Superior temporal gyrus (tissue), 1 donor: ENCODE measurements at regions not wholly inside any gene's neighbourhood (a gene's known extent, or its start where the extent isn't known, plus 50 kb on each side); places are given as distances from the start of the nearest gene placed in this dataset.
"Not testable (repeated sequence)": the region's sequence is repeated elsewhere in the genome, so short reads cannot be mapped to it uniquely, and the experiment has no call there.

Experiments used
- DNase-seq: peaks from one replicate; pipeline ENCODE4 v3.0.0-alpha.2; 2016; ENCODE audit errors: extremely low spot score

DNA sequence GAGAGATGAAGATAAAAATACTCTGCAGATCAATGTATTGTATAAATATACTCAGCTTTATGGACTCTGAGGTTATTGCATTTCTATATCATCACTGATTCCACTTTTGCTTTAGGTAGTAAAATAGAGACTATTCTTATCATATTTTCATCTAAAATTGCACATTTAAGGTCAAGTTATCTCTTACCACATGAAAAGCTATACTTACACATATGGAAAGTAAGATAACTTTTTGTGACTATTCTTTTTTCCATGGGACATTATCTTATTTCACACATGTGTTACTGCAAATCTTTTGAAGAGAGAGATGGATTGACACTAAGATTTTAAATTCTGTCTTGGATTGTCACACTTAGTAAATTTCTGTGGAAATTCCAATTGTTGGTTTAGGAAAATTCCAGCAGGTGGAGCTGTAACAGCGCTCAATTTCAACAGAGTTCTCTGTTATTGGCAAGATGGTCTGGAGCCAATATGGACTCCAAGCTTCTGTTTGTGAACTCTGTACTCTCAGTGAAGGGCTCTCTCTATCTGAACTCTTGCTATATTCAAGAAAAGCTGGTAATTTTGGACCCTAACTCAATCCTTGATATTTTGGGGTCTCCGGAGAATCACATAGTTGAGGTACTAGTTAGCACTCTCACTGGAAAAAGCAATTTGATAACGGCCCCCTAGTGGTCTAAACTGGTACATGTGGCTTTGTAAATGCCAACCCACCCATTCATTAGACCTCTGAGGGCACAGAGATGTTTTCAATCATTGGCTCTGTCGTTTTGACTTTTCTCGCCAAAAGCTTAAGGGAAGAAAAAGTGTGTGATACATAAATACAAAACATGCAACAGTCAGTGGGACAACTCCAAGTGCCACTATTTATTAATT, 429.7 kb downstream of the ETS1 start:
- DNase-seq, result peak; percentile 90

DNA sequence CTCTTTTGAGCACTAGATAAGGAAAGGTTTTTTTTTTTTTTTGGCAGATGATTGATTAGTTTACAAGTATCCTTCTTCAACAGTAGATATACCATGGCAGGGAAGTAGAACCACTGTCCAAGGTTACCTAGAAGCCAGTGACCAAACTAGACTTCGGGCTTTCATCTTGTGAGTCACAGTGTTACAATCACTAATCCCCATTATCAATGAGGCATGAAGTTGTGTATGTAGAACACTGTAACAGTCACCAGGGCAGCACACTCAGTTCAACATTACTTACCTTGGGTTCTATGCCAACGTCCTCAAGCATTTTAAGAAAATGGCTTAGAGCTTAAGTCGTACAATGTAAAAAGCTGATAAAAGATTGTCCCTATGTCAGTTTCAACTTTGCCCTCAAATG, 430.9 kb downstream of the ETS1 start:
- DNase-seq, result no peak

DNA sequence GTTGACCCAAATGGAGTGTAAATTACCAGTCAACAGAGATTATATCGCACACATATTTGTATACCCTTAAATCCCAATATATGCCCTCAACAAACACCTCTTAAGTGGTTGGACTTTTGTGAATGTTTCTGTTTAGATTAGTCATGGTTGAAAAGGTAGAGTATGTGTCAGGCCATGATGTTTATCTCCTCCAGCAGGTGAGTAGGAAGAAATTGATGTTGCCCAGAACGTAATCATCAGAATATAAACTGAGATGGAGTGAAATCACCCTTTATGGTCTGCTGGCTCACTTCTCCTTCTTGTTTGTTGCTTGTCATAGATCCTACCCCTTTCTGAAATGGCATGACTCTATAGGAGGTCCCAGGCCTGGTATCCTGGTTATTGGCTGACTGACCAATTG, 431.8 kb downstream of the ETS1 start:
- DNase-seq, result no peak

DNA sequence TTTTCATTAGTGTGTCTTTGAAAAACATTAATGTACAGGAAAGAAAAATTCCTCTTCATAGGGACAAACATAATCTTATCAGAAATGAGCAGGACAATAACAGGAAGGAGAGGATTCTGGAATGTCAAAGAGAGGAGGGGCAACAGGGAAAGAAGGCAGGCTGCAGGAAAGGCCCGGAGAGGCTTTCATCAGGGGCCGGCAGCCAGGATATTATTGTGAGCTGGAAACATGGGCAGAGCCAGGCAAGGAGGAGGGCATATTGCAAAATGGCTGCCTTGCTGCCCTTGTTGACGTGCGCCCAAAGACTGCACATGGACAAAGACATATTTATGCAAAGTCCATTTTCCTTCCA, 433.7 kb downstream of the ETS1 start:
- no peak for DNase-seq

DNA sequence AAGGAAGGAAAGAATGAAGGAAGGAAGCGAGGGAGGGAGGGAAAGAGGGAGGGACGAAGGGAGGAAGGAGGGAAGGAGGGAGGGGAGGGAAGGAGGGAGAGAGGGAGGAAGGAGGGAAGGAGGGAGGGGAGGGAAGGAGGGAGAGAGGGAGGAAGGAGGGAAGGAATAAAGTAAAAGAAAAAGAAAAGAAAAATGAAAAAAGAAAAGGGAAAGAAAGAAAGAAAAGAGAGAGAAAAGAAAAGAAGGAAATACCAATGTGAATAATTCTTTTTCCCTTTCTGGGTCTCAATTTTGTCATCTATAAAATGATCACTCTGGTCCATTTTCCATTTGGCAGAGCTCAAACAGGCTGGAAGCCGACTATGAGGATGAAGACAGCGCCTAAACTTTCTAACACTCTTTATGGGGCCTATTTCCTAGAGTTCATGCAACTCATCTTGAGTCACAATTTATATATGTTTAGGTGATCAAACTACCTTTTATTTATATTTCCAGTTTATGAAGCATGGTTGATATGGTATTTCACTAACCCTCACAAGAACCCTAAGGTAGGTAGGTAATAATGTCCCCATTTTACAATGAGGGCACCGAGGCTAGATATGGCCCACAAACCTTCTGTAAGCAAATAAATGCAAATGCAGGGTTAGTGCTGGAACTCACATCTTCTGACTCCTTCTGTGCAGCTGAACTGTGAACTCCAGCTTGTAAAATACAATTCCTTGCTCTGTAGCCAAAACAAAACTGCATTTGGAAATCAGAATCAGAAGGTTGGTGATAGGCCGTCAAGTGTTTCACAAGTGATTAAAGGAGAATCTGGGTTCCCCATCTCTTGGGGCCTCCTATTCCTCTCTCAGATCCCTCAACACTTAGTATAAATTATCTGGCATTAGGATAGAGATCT, 434.3 kb downstream of the ETS1 start:
- DNase-seq, result no peak

DNA sequence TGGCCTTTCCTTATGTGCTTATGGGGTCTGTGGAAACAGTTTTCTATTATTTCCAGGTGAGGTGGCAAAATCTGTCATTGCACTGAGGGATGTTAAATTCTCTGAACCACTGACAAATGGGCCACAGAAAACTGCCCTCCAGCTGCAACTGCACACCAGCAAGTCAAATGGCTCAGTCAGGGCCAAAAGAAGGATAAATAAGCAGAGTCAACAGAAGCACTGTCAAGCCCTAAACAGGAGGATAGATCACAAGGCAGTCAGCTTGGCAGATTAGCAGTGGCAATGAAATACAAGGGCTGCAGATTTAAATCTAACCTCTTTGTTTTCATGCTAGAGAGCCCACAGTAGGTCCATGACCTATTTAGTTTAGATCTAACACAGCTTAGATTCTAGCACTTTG, 435.6 kb downstream of the ETS1 start:
- no peak for DNase-seq

DNA sequence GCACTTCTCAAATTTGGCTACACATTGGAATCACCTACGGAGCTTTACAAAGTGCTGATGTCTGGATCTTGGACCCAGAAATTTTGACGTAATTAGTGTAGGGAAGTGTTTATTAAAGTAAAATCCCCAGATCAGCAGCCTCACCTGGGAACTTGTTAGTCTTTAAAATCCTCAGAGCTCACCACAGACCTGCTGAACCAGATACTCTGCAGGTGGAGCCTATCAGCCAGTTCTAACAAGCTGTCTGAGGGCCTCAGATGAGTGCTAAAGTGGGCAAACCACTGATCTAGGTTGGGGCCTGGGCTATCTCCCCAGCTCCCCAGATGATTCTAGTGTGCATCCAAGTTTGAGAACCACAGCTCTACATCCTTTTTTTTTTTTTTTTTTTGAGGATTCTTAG, 436.0 kb downstream of the ETS1 start:
- no peak for DNase-seq

DNA sequence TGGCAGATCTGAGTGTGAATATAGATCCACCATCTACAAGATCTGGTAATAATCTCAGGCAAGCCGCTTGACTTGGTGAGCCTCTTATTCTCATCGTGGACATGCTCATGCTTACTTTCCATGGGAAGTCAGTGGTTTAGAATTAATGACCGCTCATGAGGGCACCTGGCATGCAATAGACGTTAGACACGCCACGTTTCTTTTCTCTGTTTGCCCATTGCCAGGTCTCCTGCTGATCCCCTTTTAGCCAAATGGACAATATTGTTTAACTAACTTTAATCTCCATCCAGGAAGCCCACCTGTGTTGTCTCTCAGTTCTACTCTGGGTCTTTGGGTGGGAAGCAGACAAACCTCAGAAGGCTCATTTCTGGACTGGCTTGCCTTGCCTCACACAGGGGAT, 439.1 kb downstream of the ETS1 start:
- DNase-seq, result no peak

DNA sequence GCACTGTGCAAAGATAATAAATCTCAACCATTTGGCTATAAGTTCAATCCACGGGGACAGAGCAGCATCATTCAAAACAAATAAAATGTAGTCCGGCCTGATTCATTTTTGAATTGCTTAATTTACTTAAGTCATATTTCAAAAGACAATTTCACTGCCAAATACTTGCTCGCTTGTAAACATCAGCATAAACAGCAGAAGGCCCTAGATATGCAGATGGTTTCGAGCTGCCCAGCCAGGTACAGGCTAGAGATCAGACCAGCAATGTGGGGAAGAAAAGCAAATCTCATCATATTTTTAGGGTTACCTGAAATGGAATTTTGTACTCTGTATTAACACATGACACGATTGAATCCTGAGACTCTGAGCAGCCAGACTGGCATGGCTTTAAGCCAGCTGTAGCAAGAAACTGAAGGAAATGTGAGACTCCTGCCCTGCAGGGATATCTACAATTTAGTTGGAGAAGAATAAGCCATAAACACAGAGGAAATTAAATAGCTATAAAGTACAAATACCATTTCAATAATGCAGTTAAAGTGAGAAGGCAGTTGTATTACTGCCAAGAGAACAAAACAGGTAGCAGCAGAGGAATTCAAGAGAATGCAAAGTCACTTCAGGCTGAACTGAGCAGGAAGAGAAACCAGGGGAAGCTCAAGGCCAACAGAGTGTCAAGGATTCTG, 440.3 kb downstream of the ETS1 start:
- DNase-seq, result no peak

DNA sequence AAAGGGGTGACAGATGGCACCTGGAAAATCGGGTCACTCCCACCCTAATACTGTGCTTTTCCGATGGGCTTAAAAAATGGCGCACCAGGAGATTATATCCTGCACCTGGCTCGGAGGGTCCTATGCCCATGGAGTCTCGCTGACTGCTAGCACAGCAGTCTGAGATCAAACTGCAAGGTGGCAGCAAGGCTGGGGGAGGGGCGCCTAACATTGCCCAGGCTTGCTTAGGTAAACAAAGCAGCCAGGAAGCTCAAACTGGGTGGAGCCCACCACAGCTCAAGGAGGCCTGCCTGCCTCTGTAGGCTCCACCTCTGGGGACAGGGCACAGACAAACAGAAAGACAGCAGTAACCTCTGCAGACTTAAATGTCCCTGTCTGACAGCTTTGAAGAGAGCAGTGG, 447.1 kb downstream of the ETS1 start:
- not testable (repeated sequence) for DNase-seq

DNA sequence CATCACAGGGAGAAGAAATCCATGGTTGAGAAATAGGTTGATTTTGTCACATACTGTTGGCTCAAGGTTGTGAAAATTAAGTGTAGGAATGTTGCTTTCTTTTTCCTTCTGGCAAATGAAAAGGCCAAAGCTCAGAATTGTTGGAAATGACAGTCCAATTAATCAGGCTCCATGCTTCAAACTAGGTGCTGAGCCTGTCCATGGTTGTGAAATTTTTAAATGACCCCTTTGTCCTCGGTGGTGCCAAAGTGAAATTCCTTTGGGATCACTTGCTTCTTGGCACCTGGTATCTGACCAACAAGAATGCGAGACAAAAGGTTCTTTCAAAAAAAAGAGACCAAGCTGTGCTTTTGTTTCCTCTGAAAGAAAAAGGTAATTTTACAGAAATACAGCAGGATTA, 451.9 kb downstream of the ETS1 start:
- no peak for DNase-seq

DNA sequence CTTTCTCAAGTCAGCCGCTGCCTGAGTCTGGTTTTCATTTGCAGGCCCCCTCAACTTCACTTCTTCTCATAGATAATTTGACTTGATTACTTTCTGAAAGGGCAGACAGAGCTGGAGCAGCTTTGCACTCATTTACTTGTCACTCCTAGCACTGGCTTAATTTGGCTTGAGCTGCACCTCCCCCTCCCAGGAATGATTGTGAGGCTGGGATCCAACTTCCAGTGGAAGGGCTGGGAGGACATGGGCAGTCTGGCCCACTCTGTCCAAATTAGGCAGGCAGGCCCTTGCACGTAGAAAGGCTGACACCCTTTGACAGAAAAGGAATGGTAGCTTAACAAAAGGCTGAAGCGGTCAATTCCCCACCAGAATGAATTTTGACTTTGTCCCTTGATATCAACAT, 453.9 kb downstream of the ETS1 start:
- DNase-seq, result no peak

DNA sequence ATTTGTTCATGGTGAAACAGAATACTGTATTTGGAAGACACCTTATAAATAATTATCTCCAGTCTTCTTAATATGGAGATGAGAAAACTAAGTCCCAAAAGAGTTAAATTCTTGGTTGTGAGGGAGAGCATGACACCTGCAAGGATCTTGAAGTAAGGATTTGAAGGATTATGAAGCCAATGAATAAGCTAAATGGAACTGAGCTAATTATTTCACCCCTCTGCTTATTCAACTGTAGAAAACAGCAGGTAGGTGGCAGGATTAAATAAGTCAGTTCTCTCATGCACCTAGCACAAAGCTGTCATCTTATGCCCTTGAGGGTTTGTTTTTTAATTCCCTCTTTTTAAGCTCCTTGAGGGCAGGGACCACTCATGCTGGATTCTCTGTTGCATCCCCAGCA, 457.3 kb downstream of the ETS1 start:
- peak; percentile 7 for DNase-seq

DNA sequence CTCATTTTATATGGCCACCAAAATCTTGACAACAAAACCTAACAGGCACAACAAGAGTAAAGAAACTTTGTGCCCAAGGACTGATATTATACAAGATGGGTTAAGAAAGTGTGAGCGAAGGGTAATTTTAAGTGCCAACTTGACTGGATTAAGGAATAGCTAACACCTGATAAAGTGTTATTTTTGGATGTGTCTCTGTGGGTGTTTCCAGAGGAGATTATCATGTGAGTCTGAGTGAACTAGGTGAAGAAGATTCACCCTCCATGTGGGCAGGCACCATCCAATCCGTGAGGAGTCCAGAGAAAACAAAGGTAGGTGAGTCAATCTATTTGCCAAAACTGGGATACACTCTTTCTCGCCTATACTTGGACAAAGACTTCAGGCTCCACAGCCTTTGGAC, 461.6 kb downstream of the ETS1 start:
- no peak for DNase-seq

DNA sequence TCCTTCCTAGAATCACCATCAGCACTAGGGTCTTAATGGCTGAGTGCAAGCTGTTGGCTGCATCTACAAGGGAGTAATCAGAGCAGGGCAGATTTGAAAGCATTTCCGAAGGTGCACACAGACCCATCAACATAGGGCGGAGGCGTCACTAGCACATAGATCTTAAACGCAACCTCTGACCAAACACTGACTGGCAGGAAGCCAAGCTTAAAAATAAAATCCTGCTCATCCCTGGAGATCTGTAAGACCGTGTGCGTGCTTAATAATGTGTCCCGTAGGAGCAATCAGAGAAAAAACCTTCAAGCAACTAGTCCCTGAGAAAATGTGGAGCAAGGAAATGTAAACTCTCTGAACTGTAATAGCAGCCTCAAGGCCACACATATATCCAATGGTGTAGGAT, 470.5 kb downstream of the ETS1 start:
- no peak for DNase-seq

DNA sequence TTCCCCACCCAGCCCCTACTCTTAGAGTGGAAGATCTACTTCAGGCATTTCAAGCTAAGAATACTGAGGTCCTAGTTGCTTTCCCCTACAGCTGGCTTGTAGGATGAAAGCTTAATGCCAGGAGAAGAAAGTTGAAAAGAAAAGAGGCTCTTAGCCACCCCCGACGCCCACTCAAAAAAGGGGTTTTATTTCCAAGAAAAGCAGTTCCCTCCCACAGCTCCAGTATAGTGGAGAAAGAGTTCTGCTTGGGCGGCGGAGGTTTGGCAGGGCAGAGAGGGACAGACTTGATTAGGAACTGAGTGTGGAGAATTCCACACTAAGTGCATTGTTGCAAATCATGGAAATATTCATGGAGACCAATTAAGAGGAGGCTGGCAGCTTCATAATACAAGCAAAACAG, 470.9 kb downstream of the ETS1 start:
- no peak for DNase-seq

DNA sequence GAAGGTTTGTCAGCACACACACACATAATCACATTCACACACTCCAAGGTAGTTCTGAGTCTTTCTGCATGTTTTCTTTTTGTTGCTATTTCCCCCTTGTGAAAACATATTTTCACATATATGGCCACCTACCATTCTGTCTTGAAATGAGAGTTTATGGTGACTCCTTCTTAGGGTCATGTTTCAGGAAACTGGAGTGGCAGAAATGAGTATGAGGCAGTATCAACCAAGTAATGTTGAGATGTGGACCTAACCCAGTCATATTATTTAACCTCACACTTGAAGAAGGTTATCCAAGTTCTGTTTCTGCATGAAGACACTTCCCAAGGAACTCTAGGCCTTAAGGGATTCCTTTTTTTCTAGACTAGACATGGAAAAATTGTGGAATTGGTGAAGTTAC, 481.4 kb downstream of the ETS1 start:
- no peak for DNase-seq

DNA sequence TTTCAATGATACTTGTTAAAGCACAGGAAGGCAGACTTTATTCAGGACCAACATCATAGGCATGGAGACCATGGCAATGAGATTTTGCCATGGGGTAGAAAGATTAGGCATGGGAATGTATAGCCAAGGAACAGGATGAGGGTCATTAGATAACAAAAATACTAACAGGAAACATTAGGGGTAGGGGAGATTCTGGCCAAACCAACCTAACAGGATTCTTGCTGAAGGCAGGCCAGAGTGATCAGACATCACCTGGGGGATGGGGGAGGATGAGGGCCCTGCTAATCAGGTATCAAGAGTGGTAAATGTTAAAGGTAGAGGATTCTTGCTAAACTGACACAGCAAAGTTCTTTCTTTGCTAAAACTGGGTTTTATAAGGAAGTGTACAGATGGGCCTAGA, 481.8 kb downstream of the ETS1 start:
- DNase-seq, result no peak

DNA sequence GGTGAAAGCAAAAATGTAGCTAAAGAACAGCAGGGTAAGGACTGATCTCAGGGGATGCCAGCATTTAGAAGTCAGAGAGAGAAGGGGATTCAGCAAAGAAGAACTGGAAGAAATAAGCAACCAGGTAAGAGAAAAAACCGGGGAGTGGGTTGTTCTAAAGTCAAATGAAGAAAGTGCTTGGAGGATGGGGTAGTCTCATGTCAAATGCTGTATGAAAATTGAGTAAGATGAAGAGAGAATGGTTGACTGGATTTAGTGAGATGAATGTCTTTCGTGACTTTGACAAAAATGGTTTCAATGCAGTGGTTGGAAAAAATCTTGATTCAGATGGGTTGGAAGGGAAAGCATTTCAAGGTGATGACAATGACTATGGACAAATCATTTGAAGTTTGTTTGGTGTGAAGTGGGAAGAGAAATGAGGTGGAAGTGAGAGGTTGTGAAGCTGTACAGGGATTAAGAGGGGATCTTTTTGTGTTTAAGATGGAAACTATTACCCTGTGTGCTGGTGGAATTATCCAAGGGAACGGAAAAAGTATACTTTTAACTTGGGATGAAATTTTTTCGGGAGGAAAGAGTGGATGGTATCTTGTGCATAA, 484.0 kb downstream of the ETS1 start:
- no peak for DNase-seq

DNA sequence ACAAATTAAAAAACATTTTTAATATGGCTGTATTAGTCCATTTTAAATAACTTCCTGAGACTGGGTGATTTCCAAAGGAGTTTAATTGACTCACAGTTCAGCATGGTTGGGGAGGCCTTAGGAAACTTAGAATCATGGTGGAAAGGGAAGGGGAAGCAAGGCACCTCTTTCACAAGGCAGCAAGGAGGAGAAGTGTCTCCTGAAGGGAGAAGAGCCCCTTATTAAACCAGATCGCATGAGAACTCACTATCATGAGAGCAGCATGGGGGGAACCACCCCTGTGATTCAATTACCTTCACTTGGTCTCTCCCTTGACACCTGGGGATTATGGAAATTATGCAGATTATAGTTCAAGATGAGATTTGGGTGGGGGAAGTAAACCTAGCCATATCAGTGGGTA, 488.6 kb downstream of the ETS1 start:
- DNase-seq, result no peak

DNA sequence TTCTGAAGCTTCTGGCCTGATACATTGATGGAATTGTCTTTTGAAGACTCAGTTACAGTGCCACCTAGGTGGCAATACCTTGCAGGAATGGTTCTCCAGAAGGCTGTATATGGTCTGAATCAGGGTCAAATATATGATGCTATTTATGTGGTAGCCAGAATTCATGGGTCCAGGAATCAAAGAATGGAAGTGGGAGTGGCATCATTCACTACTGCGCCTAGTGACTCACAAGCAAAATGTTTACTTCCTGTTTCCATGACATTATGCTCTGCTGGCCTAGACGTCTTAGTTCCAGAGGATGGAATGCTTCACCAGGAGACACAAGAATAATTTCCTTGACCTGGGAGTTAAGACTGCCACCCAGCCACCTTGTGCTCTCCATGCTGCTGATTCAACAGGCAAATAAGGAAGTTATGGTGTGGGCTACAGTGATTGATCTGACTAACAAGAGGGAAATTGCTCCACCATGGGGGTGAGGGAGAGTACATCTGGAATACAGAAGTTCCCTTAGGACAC, 491.8 kb downstream of the ETS1 start:
- no peak for DNase-seq

DNA sequence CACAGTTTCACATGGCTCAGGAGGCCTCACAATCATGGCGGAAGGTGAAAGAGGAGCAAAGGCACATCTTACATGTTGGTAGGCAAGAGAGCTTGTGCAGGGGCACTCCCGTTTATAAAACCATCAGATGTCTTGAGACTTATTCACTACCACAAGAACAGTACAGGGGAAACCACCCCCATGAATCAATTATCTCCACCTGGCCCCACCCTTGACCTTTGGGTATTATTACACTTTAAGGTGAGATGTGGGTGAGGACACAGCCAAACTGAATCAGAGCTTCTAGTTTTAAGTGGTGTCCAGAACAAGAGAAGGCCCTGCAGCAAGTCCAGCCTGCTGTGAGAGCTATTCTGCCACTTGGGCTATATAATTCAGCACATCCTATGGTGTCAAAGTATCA, 493.7 kb downstream of the ETS1 start:
- no peak for DNase-seq
